ENCODE measurements at regions not wholly inside any gene's neighbourhood (a gene's known extent, or its start where the extent isn't known, plus 50 kb on each side); places are given as distances from the start of the nearest gene placed in this dataset.

- H3K36me3 ChIP-seq (ENCODE audit: control insufficient read depth, insufficient read depth, low read length), result no peaks in the 10 kb centered on the region
- no peaks in the 10 kb centered on the region for H3K9me3 ChIP-seq (ENCODE audit: control insufficient read depth, insufficient read depth, low read depth, low read length)
- H3K27ac ChIP-seq (ENCODE audit: low read length), result no peak overlapping the region
- DNase-seq (ENCODE audit: low read depth, low spot score) (no peak), ATAC-seq (no peak)
- ChIA-PET POLR2A (no interaction called here), CTCF (no interaction called here)
- no peak for TF ChIP-seq REST (IDR thresholded peaks at IDR 0.05; ENCODE audit: insufficient read depth in 1 of 2, low read depth in 2 of 2, low read length in 1 of 2)
- no peak for TF ChIP-seq CTCF (IDR thresholded peaks at IDR 0.05)
- no peak for TF ChIP-seq TCF7L2 (IDR thresholded peaks at IDR 0.05; ENCODE audit: low read depth, low read length)
- no peak for TF ChIP-seq POLR2AphosphoS5 (IDR thresholded peaks at IDR 0.05; ENCODE audit: low read depth, low read length)
- TF ChIP-seq SIN3A (IDR thresholded peaks at IDR 0.05; ENCODE audit: borderline replicate concordance, insufficient read depth, low read depth, low read length), result no peak
- BruUV-seq (replicated peaks), result no TSS peak
- in situ Hi-C loops (cut with HindIII; ENCODE audit: low pct_unique_long_range_greater_than_20kb, low sequenced_read_pairs) (no loop called here), intact Hi-C loops (cut with micrococcal nuclease; ENCODE audit: unreplicated experiment) (no loop called here)
- no peaks in the 10 kb centered on the region for H3K27me3 ChIP-seq (ENCODE audit: control insufficient read depth, insufficient read depth, low read length)
- H3K4me3 ChIP-seq (ENCODE audit: low read depth in 2 of 2, low read length in 2 of 2), result no peak overlapping the region
- no peaks in the 10 kb centered on the region for H3K4me1 ChIP-seq (ENCODE audit: control insufficient read depth, insufficient read depth, low read length)
These were observed 137.4 kb downstream of the TFAP2C start for GRCh38 chr20:56766528-56766927.

GRCh38 chr20:56769921-56770600 lies 141.0 kb downstream of the TFAP2C start:
- CTCF ChIA-PET, result no interaction called here
- DNase-seq (ENCODE audit: low read depth, low spot score) (no peak), ATAC-seq (no peak)
- Histone ChIP-seq H3K4me3 (ENCODE audit: low read depth in 2 of 2, low read length in 2 of 2) (no peak overlapping the region), H3K27me3 (ENCODE audit: control insufficient read depth, insufficient read depth, low read length) (no peaks in the 10 kb centered on the region), H3K9me3 (ENCODE audit: control insufficient read depth, insufficient read depth, low read depth, low read length) (no peaks in the 10 kb centered on the region), H3K36me3 (ENCODE audit: control insufficient read depth, insufficient read depth, low read length) (no peaks in the 10 kb centered on the region), H3K27ac (ENCODE audit: low read length) (no peak overlapping the region), H3K4me1 (ENCODE audit: control insufficient read depth, insufficient read depth, low read length) (no peaks in the 10 kb centered on the region)
- POLR2A ChIA-PET, result no interaction called here
- intact Hi-C loops (cut with micrococcal nuclease; ENCODE audit: unreplicated experiment) (no loop called here), in situ Hi-C loops (cut with HindIII; ENCODE audit: low pct_unique_long_range_greater_than_20kb, low sequenced_read_pairs) (no loop called here)
- BruUV-seq (replicated peaks), result no TSS peak
- no peak for TF ChIP-seq POLR2AphosphoS5 (IDR thresholded peaks at IDR 0.05; ENCODE audit: low read depth, low read length)
- no peak for TF ChIP-seq REST (IDR thresholded peaks at IDR 0.05; ENCODE audit: insufficient read depth in 1 of 2, low read depth in 2 of 2, low read length in 1 of 2)
- TF ChIP-seq TCF7L2 (IDR thresholded peaks at IDR 0.05; ENCODE audit: low read depth, low read length), result no peak
- no peak for TF ChIP-seq CTCF (IDR thresholded peaks at IDR 0.05)
- TF ChIP-seq SIN3A (IDR thresholded peaks at IDR 0.05; ENCODE audit: borderline replicate concordance, insufficient read depth, low read depth, low read length), result no peak
